ENCODE measurements at regions not wholly inside any gene's neighbourhood (a gene's known extent, or its start where the extent isn't known, plus 50 kb on each side); places are given as distances from the start of the nearest gene placed in this dataset.
"Not testable (repeated sequence)": the region's sequence is repeated elsewhere in the genome, so short reads cannot be mapped to it uniquely, and the experiment has no call there.

GRCh38 chr4:79820427-79820826, 252.6 kb downstream of the ANTXR2 start:
- FAIRE-seq (no peak), DNase-seq (ENCODE audit: low read depth, low spot score) (no peak)
- intact Hi-C loops (cut with micrococcal nuclease): no loop called here
- Histone ChIP-seq H3K9me3 (replicated peaks; ENCODE audit: control insufficient read depth, insufficient read depth, low read length) (no peaks in the 10 kb centered on the region), H3K27ac (ENCODE audit: insufficient read depth, low read depth, low read length) (no peak overlapping the region), H3K9ac (replicated peaks; ENCODE audit: extremely low read depth, insufficient read depth, low read length) (no peak overlapping the region), H3K36me3 (ENCODE audit: control insufficient read depth in 2 of 2, extremely low read depth in 1 of 2, insufficient read depth in 2 of 2, low read length in 2 of 2) (no peaks in the 10 kb centered on the region), H3K4me2 (ENCODE audit: insufficient read depth, low read length) (no peak overlapping the region), H3K79me2 (ENCODE audit: control insufficient read depth, insufficient read depth, low read length) (no peaks in the 10 kb centered on the region), H3K4me1 (ENCODE audit: control insufficient read depth, extremely low read depth, insufficient read depth, low read length) (no peaks in the 10 kb centered on the region), H3K27me3 (ENCODE audit: control insufficient read depth in 2 of 2, insufficient read depth in 2 of 2, low read length in 2 of 2) (no peaks in the 10 kb centered on the region), H4K20me1 (replicated peaks; ENCODE audit: control insufficient read depth, extremely low read depth, insufficient read depth, low read length) (no peaks in the 10 kb centered on the region), H2AFZ (ENCODE audit: low read depth, low read length) (no peak overlapping the region), H3K9me1 (replicated peaks; ENCODE audit: control insufficient read depth, extremely low read depth, insufficient read depth, low read length) (no peaks in the 10 kb centered on the region), H3K4me3 (replicated peaks in 1 of 3; ENCODE audit: insufficient read depth in 1 of 3, low read depth in 1 of 3, low read length in 3 of 3) (no peak overlapping the region)
- BruUV-seq (replicated peaks): no TSS peak
- CTCF ChIA-PET: interaction anchor here (1.2 kb wide), 1 partner anchor 19 kb away, joined by 4 read pairs; no protein-coding TSS in a partner anchor
- TF ChIP-seq FOS (IDR thresholded peaks at IDR 0.05; ENCODE audit: borderline replicate concordance, insufficient read depth, low read length) (no peak), MYC (IDR thresholded peaks at IDR 0.05; ENCODE audit: low read depth, low read length) (no peak), POLR2AphosphoS5 (IDR thresholded peaks at IDR 0.05; ENCODE audit: insufficient read depth, low read depth, low read length) (no peak), GATA2 (IDR thresholded peaks at IDR 0.05; ENCODE audit: insufficient read depth, insufficient read length, low read depth, low read length) (no peak), POLR2A (IDR thresholded peaks at IDR 0.05; ENCODE audit: low read depth, low read length) (no peak), JUN (IDR thresholded peaks at IDR 0.05; ENCODE audit: borderline replicate concordance, insufficient read depth, insufficient read length, low read depth) (no peak), CTCF (IDR thresholded peaks at IDR 0.05; ENCODE audit: extremely low read depth in 1 of 2, insufficient read depth in 1 of 2, low read depth in 1 of 2, low read length in 2 of 2) (no peak), EZH2 (IDR thresholded peaks at IDR 0.05; ENCODE audit: borderline replicate concordance, low read depth, low read length, severe bottlenecking) (no peak)
- TF ChIP-seq, protein P1, sequence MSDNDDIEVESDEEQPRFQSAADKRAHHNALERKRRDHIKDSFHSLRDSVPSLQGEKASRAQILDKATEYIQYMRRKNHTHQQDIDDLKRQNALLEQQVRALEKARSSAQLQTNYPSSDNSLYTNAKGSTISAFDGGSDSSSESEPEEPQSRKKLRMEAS (IDR thresholded peaks at IDR 0.05; ENCODE audit: insufficient read depth, insufficient read length): no peak
- dilution Hi-C loops (cut with MboI; ENCODE audit: extremely low pct_ligation_motif_present, low sequenced_read_pairs): no loop called here
- POLR2A ChIA-PET: no interaction called here

- H2AFZ ChIP-seq (ENCODE audit: low read depth, low read length); H3K9me3 ChIP-seq (replicated peaks; ENCODE audit: control insufficient read depth, insufficient read depth, low read length); H3K9me1 ChIP-seq (replicated peaks; ENCODE audit: control insufficient read depth, extremely low read depth, insufficient read depth, low read length); FAIRE-seq; H3K27ac ChIP-seq (ENCODE audit: insufficient read depth, low read depth, low read length); H3K79me2 ChIP-seq (ENCODE audit: control insufficient read depth, insufficient read depth, low read length); H3K4me2 ChIP-seq (ENCODE audit: insufficient read depth, low read length); CTCF ChIA-PET; H3K4me3 ChIP-seq (replicated peaks in 1 of 3; ENCODE audit: insufficient read depth in 1 of 3, low read depth in 1 of 3, low read length in 3 of 3); H3K9ac ChIP-seq (replicated peaks; ENCODE audit: extremely low read depth, insufficient read depth, low read length); BruUV-seq (replicated peaks); intact Hi-C loops (cut with micrococcal nuclease); H3K27me3 ChIP-seq (ENCODE audit: control insufficient read depth in 2 of 2, insufficient read depth in 2 of 2, low read length in 2 of 2); DNase-seq (ENCODE audit: low read depth, low spot score); POLR2A ChIA-PET; H4K20me1 ChIP-seq (replicated peaks; ENCODE audit: control insufficient read depth, extremely low read depth, insufficient read depth, low read length); dilution Hi-C loops (cut with MboI; ENCODE audit: extremely low pct_ligation_motif_present, low sequenced_read_pairs); H3K4me1 ChIP-seq (ENCODE audit: control insufficient read depth, extremely low read depth, insufficient read depth, low read length); H3K36me3 ChIP-seq (ENCODE audit: control insufficient read depth in 2 of 2, extremely low read depth in 1 of 2, insufficient read depth in 2 of 2, low read length in 2 of 2): not testable (repeated sequence)
These were observed 265.1 kb downstream of the ANTXR2 start for GRCh38 chr4:79807933-79808332.
